ENCODE measurements at regions not wholly inside any gene's neighbourhood (a gene's known extent, or its start where the extent isn't known, plus 50 kb on each side); places are given as distances from the start of the nearest gene placed in this dataset.

DNA sequence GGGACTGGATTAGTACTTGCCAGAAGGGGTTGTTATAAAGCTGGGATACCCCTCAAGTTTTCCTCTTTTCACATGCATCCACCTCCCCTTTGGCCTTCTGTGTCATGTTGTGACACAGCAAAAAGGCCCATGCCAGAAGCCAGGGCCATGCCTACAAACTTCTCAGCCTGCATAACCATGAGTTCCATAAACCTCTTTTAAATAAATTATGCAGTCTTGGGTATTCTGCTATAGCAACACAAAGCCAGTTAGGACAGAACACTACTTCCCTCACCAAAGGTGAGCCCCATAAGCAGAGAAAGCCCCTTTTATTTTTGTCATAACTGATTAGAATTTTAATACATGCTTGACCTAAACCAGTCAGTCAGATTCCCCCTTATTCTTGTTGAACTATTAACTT, 801.3 kb downstream of the DNAH5 start:
- no peak for TF ChIP-seq GABPA (IDR thresholded peaks at IDR 0.05; ENCODE audit: low read depth)
- TF ChIP-seq, protein P1, sequence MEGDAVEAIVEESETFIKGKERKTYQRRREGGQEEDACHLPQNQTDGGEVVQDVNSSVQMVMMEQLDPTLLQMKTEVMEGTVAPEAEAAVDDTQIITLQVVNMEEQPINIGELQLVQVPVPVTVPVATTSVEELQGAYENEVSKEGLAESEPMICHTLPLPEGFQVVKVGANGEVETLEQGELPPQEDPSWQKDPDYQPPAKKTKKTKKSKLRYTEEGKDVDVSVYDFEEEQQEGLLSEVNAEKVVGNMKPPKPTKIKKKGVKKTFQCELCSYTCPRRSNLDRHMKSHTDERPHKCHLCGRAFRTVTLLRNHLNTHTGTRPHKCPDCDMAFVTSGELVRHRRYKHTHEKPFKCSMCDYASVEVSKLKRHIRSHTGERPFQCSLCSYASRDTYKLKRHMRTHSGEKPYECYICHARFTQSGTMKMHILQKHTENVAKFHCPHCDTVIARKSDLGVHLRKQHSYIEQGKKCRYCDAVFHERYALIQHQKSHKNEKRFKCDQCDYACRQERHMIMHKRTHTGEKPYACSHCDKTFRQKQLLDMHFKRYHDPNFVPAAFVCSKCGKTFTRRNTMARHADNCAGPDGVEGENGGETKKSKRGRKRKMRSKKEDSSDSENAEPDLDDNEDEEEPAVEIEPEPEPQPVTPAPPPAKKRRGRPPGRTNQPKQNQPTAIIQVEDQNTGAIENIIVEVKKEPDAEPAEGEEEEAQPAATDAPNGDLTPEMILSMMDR (IDR thresholded peaks at IDR 0.05; ENCODE audit: insufficient read depth, low read length), result no peak
- no peak for TF ChIP-seq POLR2AphosphoS5 (IDR thresholded peaks at IDR 0.05; ENCODE audit: low read depth)
